K562 (cell line): ENCODE measurements at regions not wholly inside any gene's neighbourhood (a gene's known extent, or its start where the extent isn't known, plus 50 kb on each side); places are given as distances from the start of the nearest gene placed in this dataset.

Experiments used
- CBX3 ChIP-seq, 2 experiments: IDR thresholded peaks; 1 replicate in 1 of 2; 2 replicates in 1 of 2; pipeline ENCODE4 v1.6.1; 2012; ENCODE audit warnings: inconsistent platforms in 2 of 2, low read length in 2 of 2, borderline replicate concordance in 1 of 2, control low read depth in 1 of 2
- CCAR2 ChIP-seq: fragments of 200-400 bp; formaldehyde crosslinking; IDR thresholded peaks from 2 replicates; pipeline ENCODE4 v1.6.1; 2017; ENCODE audit warnings: mild to moderate bottlenecking, low read depth, low read length
- PBX2 ChIP-seq, 2 experiments: IDR thresholded peaks in 1 of 2; conservative IDR thresholded peaks in 1 of 2; 2 replicates each; pipeline ENCODE4 v1.6.1; 2016; ENCODE audit warnings: low read depth in 2 of 2, mild to moderate bottlenecking in 1 of 2, missing compliant biosample characterization in 1 of 2, missing genetic modification characterization in 1 of 2, moderate library complexity in 1 of 2
- POLR2B ChIP-seq: fragments of 450-650 bp; IDR thresholded peaks from 2 replicates; pipeline ENCODE4 v1.6.1; 2018; ENCODE audit warnings: low read depth; ENCODE audit not compliant: partially characterized antibody
- RNF2 ChIP-seq: sonication (generic); IDR thresholded peaks from 2 replicates; pipeline ENCODE4 v1.6.1; 2016
- TCF3 ChIP-seq: sonication (generic); formaldehyde crosslinking; IDR thresholded peaks from 2 replicates; pipeline ENCODE4 v1.4.0; 2020; ENCODE audit warnings: mild to moderate bottlenecking, missing genetic modification reagents
- ZNF224 ChIP-seq: sonication (generic); formaldehyde crosslinking; IDR thresholded peaks from 2 replicates; pipeline ENCODE4 v1.8.0; 2022; ENCODE audit warnings: mild to moderate bottlenecking, missing genetic modification reagents
- ZNF354B ChIP-seq: fragments of 250-450 bp; sonication (Bioruptor Pico); IDR thresholded peaks from 2 replicates; pipeline ENCODE4 v1.4.0; 2020
- TF ChIP-seq, protein P1 (sequence below): fragments of 250-450 bp; sonication (Bioruptor Pico); IDR thresholded peaks from 2 replicates; pipeline ENCODE4 v1.5.0; 2021; ENCODE audit warnings: mild to moderate bottlenecking, moderate library complexity

DNA sequence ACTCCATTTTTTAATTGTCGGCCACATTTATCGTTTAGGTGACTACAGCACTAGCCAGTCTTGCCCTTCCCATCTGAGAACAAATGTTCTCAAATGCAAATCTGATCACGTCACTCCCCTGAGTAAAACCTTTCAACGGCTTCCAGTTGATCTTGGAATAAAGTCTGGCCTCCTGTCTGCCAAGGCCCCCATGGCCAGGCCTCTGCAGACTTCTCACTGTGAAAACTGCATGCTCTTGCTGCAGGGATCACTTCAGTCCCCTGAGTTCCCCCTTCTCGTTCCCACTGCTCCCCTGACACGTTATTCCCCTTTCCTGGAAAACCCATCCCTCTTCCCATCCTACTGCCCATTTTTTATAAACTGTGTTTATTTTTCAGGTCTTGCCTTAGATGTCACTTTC is 124.1 kb upstream of the NEBL start (continued):
- no peak for TF ChIP-seq PBX2 (CRISPR knock-in tag; IDR thresholded peaks at IDR 0.05; ENCODE audit: low read depth)
- TF ChIP-seq PBX2 (tag; conservative IDR thresholded peaks at IDR 0.05; ENCODE audit: low read depth) = no peak
- no peak for TF ChIP-seq CCAR2
- no peak for TF ChIP-seq ZNF224 (CRISPR knock-in tag)
- TF ChIP-seq CBX3 (IDR thresholded peaks at IDR 0.05; ENCODE audit: borderline replicate concordance in 1 of 2, low read length in 2 of 2) = no peak
- no peak for TF ChIP-seq TCF3 (CRISPR knock-in tag)
- TF ChIP-seq POLR2B = no peak
- TF ChIP-seq ZNF354B (CRISPR knock-in tag) = no peak
- TF ChIP-seq RNF2 = no peak
- TF ChIP-seq, protein P1, sequence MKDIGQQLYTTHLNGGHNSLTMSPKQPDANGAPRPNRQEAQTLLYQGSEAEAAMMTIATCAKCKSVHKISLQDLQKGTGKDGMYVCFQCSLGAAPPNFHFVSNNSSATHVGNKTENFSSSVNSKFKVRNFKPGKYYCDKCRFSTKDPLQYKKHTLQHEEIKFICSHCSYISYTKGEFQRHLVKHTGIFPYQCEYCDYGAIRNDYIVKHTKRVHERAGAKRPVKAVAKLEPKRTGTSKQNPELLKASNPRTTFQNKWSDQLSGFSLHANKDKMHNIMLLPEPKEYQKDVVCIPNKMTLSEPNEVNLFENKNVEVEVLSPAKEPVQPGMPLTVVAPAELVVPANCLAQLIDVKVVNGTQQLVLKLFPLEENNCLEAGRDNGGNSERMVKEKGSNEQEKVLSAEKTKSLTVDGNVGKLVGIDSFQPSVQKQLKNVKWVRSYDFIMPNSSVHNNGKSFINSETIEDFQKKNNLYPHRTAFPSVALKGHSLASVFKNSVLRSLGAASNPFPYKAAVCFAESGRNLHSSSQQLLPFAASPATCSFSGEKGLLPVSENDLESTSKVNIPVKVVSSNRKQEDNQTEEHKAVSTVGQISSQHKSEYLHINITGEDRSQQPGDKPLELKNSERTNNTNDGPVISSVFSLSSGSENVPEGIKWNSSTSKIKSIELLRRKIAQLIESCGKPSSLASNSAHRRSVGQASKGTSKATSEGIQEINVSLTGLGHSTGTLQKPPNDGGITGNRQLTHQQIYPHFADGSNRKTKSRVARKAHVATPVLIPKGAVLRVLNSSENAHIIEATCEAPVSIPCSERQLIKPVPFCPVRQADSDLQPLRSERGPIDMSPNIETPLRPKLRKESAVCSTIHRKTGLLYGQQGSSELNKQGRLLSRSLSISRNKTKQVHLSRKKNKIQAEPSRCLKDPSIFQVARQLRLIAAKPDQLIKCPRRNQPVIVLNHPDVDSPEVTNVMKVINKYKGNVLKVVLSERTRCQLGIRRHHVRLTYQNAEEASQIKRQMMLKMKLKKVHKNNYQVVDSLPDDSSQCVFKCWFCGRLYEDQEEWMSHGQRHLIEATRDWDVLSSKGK (CRISPR knock-in tag) = no peak
